Kidney (tissue), 13 donors: ENCODE measurements at regions not wholly inside any gene's neighbourhood (a gene's known extent, or its start where the extent isn't known, plus 50 kb on each side); places are given as distances from the start of the nearest gene placed in this dataset.
A peak's percentile ranks its signal among the peaks of the same experiment; 100 is the strongest.

Experiments
- DNase-seq, 5 donors: peaks; one replicate each; pipeline ENCODE4 v3.0.0-alpha.2; 2013 to 2020
- FAIRE-seq: peaks from 2 replicates; lab custom pipeline; 2012; peaks lifted over from hg19 to GRCh38; lab: Jason Lieb, UNC
- H3K27ac ChIP-seq, 2 donors: one replicate each; pipeline ENCODE4 v1.7.0; 2013; ENCODE audit warnings: low read depth in 2 of 2, low read length in 2 of 2, inconsistent platforms in 1 of 2
- H3K27me3 ChIP-seq: one replicate; pipeline ENCODE4 v1.7.1; 2013; ENCODE audit warnings: low read length, inconsistent platforms; ENCODE audit not compliant: control insufficient read depth, insufficient read depth
- H3K36me3 ChIP-seq, 3 donors: one replicate each; pipeline versions ENCODE4 v1.7.0 to v1.7.1; 2013; ENCODE audit warnings: low read length in 3 of 3, control low read depth in 1 of 3, inconsistent platforms in 1 of 3; ENCODE audit not compliant: insufficient read depth in 3 of 3, control insufficient read depth in 2 of 3
- H3K4me1 ChIP-seq, 3 donors: one replicate each; pipeline versions ENCODE4 v1.7.0 to v1.7.1; 2013; ENCODE audit warnings: low read length in 3 of 3, inconsistent platforms in 1 of 3, low read depth in 1 of 3; ENCODE audit not compliant: control insufficient read depth in 2 of 3, insufficient read depth in 2 of 3
- H3K4me3 ChIP-seq, 3 donors: one replicate each; pipeline versions ENCODE4 v1.7.0 to v1.8.1; 2013; ENCODE audit warnings: low read length in 3 of 3, control low read depth in 1 of 3, inconsistent platforms in 1 of 3
- H3K9ac ChIP-seq, 3 donors: one replicate each; pipeline versions ENCODE4 v1.7.0 to v1.7.1; 2013; ENCODE audit warnings: low read length in 3 of 3, control low read depth in 1 of 3, inconsistent platforms in 1 of 3
- H3K9me3 ChIP-seq, 3 donors: one replicate each; pipeline versions ENCODE4 v1.7.0 to v1.7.1; 2013; ENCODE audit warnings: low read length in 3 of 3, control low read depth in 1 of 3, inconsistent platforms in 1 of 3; ENCODE audit not compliant: control insufficient read depth in 2 of 3, insufficient read depth in 1 of 3
- CTCF ChIP-seq: IDR thresholded peaks from 3 replicates; pipeline ENCODE4 v1.5.1; 2012; ENCODE audit warnings: mild to moderate bottlenecking, moderate library complexity, borderline replicate concordance; ENCODE audit not compliant: insufficient read depth; ENCODE audit errors: extremely low read depth
- intact Hi-C: fragments of 100-400 bp; cut with DNase I; formaldehyde crosslinking; loops from one replicate; pipeline ENCODE4 v1.11.1; 2022
- donor health status: control.
- donor health status: control.
- donor health status: control.
- donor health status: control.
- donor health status: control.
- donor health status: DM: yes; HTN: yes; CAD: no.
- donor health status: Normal renal cell carcinoma (clear cell type).

GRCh38 chr2:239773228-239774141 lies 251.7 kb downstream of the NDUFA10 start:
- DNase-seq, result peak in 2 of 5 donors; percentile 4 to 17
- no peak for FAIRE-seq
- no peaks in the 10 kb centered on the region for H3K27me3 ChIP-seq

GRCh38 chr2:239772721-239773120 lies 252.4 kb downstream of the NDUFA10 start:
- no peaks in the 10 kb centered on the region for H3K36me3 ChIP-seq
- no peak for TF ChIP-seq CTCF
- H3K27ac ChIP-seq, result no peak overlapping the region
- H3K4me1 ChIP-seq, result peaks cover 0 to 3% (median 2%) of the 10 kb centered on the region in 3 donors
- DNase-seq (no peak), FAIRE-seq (no peak)
- no peak overlapping the region for H3K9ac ChIP-seq
- no peak overlapping the region for H3K4me3 ChIP-seq
- H3K9me3 ChIP-seq, result peaks cover 0 to 7% (median 3%) of the 10 kb centered on the region in 3 donors
- H3K27me3 ChIP-seq, result no peaks in the 10 kb centered on the region
- intact Hi-C loops, result no loop called here

More at GRCh38 chr2:239773228-239774141, 251.7 kb downstream of the NDUFA10 start:
- Histone ChIP-seq H3K4me1 (peaks cover 0 to 3% (median 2%) of the 10 kb centered on the region in 3 donors), H3K4me3 (no peak overlapping the region), H3K9me3 (peaks cover 0 to 7% (median 3%) of the 10 kb centered on the region in 3 donors), H3K36me3 (no peaks in the 10 kb centered on the region), H3K27ac (no peak overlapping the region), H3K9ac (no peak overlapping the region)
- TF ChIP-seq CTCF, result no peak
- intact Hi-C loops, result no loop called here

GRCh38 chr2:239770246-239770639 lies 254.9 kb downstream of the NDUFA10 start:
- peak; percentile 3 for TF ChIP-seq CTCF
- Histone ChIP-seq H3K27me3 (no peaks in the 10 kb centered on the region), H3K4me1 (peaks cover 0 to 3% (median 2%) of the 10 kb centered on the region in 3 donors), H3K9me3 (peaks cover 0 to 7% (median 3%) of the 10 kb centered on the region in 3 donors), H3K4me3 (no peak overlapping the region), H3K9ac (no peak overlapping the region), H3K36me3 (no peaks in the 10 kb centered on the region), H3K27ac (no peak overlapping the region)
- intact Hi-C loops, result no loop called here
- DNase-seq, result peak in 3 of 5 donors; percentile 71 to 84 (median 84)
- FAIRE-seq, result no peak
